GM04504 (cell line): ENCODE measurements at regions not wholly inside any gene's neighbourhood (a gene's known extent, or its start where the extent isn't known, plus 50 kb on each side); places are given as distances from the start of the nearest gene placed in this dataset.
"Not testable (repeated sequence)": the region's sequence is repeated elsewhere in the genome, so short reads cannot be mapped to it uniquely, and the experiment has no call there.

Source experiments
- DNase-seq: peaks from one replicate; pipeline ENCODE4 v3.0.0-alpha.2; 2012; ENCODE audit warnings: low read depth

DNA sequence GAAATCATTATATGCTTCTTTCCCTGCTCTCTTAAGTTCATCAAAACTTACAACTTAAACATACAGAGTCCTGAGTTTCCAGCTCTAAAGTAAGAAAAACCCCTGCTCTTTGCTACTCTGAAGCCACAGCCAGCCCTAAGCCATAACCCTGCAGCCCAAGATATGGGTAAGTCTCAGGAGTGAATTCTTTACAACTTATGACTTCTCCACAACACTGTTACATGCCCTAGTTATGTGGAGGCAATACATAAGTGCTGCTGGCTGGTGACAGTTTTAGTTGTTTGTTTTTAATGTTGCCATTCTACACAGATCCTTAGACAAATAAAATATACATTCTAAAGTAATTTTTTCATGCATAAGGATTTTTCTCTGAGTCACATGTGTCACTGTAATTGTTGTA, 100.2 kb downstream of the FBXO8 start:
- DNase-seq: no peak

- no peak for DNase-seq
Observed at GRCh38 chr4:174181827-174182226, 101.6 kb downstream of the FBXO8 start.

DNA sequence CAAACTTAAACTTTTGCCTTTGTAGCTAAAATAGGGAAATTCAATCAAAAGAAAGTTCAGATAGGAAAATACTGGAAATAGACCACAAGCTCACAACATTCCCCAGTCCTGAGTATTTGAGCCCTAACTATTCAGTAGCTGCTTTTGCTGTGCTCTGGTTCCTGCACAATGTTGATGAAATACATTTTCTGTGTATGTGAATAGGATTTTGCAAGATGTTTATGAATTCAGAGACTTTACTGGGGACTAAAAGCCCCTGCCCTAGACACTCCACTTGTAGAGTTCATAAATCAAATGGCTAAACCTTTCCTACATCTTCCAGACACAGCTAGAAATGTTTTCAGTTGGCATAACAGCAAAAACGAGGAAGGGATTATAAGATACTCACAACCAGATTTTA, 105.9 kb downstream of the FBXO8 start:
- no peak for DNase-seq

DNA sequence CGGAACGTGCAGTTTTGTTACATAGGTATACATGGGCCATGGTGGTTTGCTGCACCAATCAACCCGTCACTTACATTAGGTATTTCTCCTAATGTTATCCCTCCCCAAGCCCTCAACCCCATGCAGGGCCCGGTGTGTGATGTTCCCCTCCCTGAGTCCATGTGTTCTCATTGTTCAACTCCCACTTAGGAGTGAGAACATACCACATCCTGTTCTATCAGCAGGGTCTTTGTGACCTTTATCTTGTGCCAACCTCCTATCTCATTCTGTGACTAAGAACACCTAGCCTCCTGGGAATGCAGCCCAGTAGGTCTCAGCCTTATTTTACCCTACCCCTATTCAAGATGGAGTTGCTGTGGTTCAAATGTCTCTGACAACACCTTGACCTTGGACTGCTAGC, 107.6 kb downstream of the FBXO8 start:
- DNase-seq: not testable (repeated sequence)

DNA sequence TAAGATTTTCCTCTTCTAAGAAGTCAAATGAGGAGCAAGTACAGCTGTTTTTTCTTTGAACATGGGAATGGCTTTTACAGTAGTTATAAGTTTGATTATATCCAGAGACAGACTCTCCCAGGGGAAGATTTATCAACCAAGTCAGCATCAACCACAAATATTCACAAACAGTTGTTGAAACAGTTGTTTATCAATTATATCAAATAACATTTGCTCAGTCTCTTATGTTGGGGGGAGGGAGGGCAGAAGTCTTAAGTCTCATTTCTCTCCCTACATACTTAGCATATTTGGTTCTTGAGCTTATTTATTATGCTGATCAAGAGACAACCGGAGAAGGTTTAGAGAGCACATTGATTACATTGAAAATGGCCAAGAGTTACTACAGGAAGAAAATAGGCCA, 110.1 kb downstream of the FBXO8 start:
- no peak for DNase-seq

- DNase-seq: no peak
Observed at GRCh38 chr4:174172274-174172673, 111.2 kb downstream of the FBXO8 start.

DNA sequence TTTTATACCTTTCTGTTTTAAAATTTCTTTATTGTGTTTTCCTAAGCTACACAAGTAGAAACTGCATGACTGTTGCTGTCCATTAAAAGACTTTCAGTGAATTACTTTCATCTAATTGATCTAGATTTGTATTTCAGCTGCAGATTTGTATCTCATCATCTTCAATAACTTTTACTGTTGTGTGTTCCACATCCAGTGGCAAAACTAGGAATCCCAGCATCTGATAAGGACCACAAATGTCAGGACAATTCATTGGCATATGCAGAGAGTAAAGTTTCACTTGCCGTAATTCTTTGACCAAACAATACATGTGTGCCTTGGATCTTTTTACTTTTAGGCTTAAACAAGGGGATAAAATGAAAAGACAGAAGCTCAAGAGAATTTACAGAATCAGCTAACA, 112.6 kb downstream of the FBXO8 start:
- no peak for DNase-seq

DNA sequence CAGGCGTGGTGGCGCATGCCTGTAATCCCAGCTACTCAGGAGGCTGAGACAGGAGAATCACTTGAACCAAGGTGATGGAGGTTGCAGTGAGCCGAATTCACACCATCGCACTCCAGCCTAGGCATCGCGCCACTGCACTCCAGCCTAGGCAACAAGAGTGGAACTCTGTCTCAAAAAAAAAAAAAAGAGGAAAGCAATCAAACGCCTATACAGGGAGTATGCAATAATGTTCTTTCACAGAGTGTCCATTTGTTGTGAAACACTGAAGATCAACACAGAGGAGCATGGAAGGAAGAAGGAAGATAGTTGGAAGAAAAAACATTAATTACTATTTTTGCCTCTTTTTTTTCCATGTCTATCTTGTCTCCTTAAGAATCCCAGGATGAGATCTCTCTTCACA, 113.4 kb downstream of the FBXO8 start:
- DNase-seq: no peak

- DNase-seq: no peak
Observed at GRCh38 chr4:174157106-174157607, 126.3 kb downstream of the FBXO8 start.

DNA sequence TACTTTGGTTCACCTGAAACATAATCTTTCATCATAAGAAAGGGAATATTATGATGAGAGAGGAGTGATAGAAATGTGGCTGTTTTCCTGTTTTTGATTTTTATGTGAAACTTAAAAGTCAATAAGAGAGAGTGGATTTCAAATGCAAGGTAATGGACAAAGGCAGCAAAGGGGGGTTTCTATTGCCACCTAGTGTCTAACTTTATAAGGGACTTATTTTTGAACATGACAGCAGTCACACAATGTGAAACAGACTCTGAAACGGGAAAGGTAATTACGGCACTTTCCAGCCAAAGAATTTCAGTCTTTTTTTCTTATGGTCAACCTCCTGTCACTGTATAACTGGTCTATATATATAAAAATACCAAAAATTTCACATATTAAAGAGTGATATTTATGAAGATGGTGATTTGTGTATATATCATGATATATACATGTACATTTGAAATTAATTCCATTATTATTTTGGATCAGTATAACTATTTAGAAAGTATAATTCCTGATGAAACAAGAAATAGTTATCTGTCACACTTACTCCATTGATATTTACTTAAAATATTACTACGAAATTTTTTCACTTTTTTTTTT, 127.1 kb downstream of the FBXO8 start:
- DNase-seq: peak; percentile 24

- DNase-seq: no peak
Observed at GRCh38 chr4:174154215-174154854, 129.1 kb downstream of the FBXO8 start.

DNA sequence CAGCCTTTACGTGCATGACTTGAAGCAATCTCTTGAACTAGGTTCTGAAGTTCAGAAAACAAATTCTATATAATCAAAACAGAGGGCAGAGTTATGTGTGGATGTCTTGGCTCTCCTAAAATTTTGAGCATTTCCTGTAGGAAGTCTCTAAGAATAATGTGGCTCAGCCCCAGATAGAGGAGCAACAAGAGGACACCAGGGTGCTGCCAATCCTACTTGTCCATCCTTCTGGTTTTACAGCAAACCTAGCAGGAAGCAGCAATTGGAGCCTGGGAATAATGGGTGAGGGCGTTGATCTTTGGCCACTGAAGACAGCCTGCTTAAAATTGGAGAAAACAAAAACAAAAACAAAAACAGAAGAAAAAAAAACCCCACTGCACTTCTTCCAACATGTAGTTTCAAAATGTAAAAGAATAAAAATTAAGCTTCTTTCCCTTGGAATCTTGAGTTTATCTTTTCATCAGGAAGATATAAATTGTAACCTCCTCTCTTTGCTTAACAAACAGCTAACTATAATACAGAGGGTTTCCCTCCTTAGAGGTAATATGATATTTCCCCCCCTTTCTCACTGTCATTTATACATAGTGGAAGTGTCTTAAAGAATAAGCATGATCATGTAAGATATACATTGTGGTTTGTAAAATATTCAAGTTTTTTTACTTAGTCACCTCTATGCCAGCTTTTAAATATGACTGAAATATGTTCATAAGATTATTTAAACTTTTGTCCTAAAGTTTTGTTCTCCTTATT, 130.6 kb downstream of the FBXO8 start:
- no peak for DNase-seq

- no peak for DNase-seq
Observed at GRCh38 chr4:174147863-174148262, 135.6 kb downstream of the FBXO8 start.

DNA sequence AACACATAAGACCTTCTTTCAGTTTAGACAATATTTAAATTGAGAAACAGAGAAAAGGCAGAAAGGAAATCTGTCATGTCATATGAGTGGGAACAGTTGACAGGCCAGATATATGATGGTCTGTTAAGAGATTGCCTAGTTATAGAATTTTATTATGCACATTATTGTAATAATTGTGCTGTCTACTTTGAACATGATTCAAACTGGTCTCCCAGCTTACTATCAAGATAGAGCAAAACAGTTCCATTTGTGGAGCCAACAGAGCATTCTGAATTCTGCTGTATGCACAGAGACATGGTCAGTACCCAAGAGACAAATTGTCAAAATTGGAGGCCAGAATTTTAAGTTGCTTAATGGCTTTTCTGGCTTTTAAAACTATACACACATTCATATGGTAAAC, 139.4 kb downstream of the FBXO8 start:
- no peak for DNase-seq

- DNase-seq: no peak
Observed at GRCh38 chr4:174141876-174142275, 141.6 kb downstream of the FBXO8 start.

DNA sequence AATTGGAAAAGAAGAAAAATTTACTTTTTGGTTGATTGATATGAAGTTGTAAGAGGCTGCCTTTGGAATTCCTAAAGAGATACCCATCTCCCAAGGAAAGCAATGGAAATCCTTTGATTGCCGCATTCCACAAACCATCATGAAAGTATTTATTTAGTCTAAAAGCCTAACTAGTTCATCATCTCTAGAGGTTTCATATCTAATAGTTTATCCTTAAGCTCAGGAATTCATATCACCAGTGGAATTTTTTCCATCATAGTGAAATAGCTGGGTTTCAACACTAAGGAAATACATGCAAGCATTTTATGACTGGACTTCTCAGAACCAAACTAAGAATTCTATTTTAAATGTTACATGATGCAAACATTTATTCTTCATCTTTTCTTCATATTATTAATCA, 144.9 kb downstream of the FBXO8 start:
- DNase-seq: no peak

DNA sequence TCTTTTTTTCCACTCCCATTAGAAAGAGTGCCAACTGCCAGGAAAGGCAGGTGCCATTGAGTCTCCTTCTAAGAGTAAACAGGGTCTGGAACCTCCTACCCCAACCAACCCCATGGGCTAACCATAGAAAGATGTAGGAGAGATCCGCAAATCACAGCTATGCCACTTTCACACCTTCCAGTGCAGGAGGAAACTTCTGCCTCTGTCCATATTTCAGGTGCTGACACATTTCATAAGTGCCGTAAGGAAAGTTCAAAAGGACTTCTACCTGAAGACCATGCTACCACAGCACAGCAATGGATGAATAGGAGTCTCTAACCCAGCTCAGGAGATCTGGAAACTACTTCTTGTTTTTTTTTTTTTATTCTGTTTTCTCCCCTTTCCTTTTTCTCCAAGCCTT, 145.8 kb downstream of the FBXO8 start:
- no peak for DNase-seq

GRCh38 chr4:174135936-174136406, 147.5 kb downstream of the FBXO8 start:
- no peak for DNase-seq

DNA sequence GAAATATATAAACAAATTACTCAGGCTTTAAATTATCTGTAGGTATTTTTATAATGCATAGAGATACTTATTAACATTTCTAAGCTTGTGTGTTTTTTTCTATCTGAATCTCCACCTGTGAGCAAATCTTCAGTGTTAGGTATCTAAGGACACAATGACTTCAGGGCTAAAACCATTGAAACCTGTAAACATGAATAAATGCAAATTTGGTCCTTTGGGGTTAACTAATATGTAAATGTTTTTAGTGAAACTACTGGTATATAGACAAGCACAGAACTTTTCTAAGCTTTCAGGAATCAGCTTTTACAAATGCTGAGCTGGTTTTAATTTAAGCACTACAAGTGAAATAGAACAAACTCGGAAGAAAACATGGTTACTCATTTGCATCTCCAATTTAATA, 147.9 kb downstream of the FBXO8 start:
- DNase-seq: no peak

- DNase-seq: no peak
Observed at GRCh38 chr4:174134361-174134760, 149.1 kb downstream of the FBXO8 start.

GRCh38 chr4:174133551-174133950, 149.9 kb downstream of the FBXO8 start:
- no peak for DNase-seq

GRCh38 chr4:174131901-174132300, 151.6 kb downstream of the FBXO8 start:
- DNase-seq: no peak

DNA sequence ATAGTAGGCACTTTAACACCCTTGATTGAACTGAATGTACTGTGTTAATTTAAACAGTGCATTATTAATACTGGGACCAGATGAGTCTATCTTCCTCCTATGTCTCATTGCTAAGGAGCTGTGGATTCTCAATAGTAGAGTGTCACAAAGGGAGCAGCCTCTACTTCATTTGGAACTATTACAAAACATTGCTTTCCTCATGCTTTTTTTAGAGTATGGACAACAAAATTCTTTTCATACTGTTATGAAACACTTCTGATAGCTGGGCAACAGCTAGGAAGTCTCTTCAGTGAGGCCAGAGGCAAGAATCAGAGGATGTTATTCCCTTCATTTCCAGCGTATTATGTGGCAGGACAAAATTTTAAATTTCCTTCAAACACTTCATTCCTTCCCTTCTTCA, 160.8 kb downstream of the FBXO8 start:
- DNase-seq: no peak
